HG02571 (cell line): ENCODE measurements at regions not wholly inside any gene's neighbourhood (a gene's known extent, or its start where the extent isn't known, plus 50 kb on each side); places are given as distances from the start of the nearest gene placed in this dataset.

Source experiments
- ATAC-seq: cut with Tn5 transposase; IDR thresholded peaks from one replicate; pipeline ENCODE4 v1.9.1; 2021; ENCODE audit warnings: mild to moderate bottlenecking, moderate library complexity; ENCODE audit not compliant: unreplicated experiment

DNA sequence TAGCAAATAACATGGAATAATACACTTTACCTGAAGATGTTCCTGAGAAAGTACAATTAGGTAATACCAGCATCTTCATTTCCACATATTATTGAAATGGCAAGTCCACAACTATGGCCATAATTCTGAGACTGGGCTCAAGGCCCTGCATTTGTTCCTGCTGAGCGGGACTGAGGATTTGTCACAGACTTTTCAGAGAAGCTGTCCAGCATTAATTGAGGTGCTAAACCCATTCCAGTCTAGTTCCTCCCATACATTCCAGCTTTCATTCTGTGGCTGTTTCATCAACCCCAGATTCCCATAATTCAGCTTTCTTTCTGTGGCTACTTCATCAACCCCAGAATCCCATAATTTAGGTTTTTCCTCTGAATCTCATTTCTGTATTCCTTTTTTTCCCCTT lies 293.4 kb upstream of the GBE1 start:
- no peak for ATAC-seq

DNA sequence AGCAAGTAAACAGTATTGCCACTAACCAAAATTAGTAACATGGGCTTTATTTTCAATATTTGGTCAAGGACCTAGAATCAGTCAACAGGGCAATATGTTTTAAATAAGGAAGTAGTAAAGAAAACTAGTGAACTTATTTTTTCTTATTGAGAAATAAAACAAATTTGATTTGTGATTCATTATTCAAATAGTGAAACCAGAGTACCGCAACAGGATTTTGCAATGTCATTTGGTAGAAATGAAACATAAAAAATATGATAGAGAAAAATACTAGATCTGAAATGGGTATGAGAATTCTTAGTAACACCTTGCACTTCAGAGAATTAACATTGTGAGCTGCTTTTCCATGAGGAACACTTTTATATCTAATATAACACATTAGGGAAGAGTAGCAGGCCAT lies 291.8 kb upstream of the GBE1 start:
- no peak for ATAC-seq

DNA sequence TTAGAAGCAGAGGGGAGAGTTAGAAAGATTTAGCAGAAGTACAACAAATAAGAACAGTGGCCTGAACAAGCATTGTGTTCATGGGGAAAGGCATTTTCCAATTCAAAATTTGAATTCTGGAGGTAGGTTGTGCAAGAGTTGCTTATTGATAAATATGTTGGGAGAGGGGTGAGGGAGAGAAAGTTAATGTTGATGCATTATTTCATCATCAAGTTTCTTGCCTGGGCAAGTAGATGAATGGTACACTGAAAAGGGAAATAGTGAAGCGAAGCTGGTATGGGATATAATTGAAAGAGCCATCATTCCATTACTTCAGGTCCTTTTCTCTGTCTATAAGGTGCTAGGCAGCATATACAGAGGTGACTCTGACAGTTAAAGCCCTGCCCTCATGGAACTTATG lies 288.9 kb upstream of the GBE1 start:
- no peak for ATAC-seq

DNA sequence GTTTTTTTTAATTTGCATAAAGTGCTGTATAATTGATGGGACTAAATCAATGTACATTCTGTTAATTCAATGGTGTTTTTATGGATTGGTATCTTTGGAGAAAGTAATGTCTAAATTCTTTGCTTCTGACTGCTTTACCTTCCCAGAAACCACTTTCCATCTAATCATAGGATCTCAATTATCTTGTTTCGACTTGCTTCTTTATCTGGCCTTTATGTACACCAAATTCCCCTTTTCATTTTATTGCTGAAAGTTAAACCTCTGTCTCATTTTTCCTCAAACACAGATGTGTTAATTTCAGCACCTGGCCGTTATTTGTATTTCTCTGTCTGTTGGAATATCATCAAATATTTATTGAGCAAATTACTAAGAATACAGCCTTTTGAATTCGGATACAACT lies 287.3 kb upstream of the GBE1 start:
- no peak for ATAC-seq

DNA sequence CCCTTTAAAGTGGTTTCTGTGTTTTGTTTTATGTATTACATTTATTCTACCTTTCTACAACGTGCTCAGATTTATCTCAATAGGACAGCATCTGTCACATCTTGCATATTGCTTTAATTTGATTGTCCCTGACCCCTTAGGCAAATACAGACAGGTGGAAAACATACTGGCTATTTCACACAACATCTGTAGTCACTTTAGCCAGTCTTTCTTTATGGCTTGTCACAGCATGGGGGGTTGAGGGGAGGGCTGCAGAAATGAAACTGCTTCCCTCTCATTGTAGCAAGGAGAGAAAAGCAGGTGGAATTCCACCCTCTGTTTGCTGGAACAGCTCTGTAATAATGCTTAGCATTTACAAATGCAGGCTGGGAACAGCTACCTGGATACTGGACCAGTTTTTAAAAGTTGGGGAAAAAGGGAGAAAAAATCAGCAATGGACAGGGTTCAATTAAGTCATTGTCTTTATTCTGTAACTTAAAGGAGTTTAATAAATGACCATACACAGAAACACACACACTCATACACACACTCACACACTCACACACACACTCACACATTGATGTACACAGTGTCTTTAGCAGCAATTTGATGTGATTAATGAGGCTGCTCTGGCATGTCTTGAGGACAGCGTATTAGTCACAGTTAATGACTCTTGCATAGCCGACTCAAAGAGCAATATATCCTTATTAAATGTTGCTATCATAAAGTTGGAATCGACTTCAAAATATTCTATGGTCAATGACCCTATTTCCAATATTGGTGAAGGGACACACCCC lies 283.7 kb upstream of the GBE1 start:
- no peak for ATAC-seq

- ATAC-seq, result no peak
Measured at GRCh38 chr3:82038556-82038955, 277.1 kb upstream of the GBE1 start.

DNA sequence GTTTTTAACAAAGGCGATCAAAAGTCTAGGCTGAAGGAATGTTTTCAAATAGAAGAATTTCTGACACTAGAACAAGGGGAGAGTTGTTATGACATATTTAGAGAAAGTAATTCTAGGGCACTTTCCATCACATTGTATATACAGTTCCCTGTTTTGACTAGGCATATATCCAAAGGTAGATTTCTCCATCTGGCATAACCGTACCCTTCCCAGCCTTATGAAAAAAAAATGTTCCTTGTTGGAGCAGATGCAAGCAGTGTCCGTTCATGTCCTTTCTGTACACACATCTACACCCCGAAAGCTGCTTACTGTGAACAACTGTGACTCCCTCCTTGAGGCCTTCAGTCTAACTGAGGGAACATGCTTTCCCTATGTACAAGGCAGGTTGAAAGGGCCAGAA lies 271.7 kb upstream of the GBE1 start:
- no peak for ATAC-seq

GRCh38 chr3:82031596-82031995 lies 270.2 kb upstream of the GBE1 start:
- ATAC-seq, result no peak

DNA sequence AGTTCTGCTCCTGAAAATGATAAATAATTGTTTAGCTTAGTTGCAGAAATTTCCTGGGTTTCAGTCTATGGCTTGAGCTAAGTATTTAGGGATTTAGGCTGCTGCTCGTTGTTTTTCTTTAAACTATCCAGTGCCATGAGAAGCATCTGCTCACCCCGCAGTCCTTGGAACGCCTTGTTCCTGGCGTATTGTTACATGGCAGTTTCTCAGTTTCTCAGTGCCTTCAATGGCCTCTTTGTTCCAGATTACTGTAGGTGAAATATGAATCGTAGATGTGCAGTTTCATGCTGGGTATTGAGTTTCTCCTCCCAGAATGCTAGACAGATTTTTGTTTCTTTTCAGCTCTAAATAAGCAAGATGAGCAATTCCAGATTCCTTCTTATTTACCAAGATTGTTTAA lies 269.5 kb upstream of the GBE1 start:
- ATAC-seq, result no peak

GRCh38 chr3:82022836-82023235 lies 261.4 kb upstream of the GBE1 start:
- ATAC-seq, result no peak

DNA sequence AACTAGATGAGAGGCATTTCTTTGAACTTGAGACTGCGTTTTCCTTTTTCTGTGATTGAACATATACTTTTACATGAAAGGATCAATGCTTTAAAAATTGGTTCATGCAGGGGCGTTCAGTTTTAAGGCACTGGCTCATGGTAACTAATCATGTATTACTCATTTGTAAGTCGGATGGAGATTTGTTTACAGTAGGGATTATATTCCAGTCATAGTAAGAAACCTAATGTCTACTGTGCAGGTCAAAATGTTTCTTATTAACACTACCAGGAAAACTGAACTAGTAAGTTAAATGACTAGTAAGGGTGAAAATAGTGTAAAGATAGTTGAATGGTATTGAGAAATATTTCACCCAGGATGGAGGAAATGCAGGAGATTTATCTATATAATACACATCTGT lies 258.8 kb upstream of the GBE1 start:
- no peak for ATAC-seq

DNA sequence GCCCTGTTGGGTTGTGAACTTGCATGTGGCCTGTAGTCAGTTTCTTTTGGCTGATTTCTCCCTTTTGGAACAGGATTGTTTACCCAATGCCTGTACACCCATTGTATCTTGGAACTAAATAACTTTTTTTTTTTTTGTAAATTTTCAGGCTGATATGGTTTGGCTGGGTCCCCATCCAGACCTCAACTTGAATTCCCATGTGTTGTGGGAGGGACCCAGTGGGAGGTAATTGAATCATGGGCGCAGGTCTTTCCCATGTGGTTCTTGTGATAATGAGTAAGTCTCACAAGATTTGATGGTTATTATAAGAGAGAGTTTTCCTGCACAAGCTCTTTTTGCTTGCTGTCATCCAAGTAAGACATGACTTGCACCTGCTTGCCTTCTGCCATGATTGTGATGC lies 253.8 kb upstream of the GBE1 start:
- ATAC-seq, result no peak

DNA sequence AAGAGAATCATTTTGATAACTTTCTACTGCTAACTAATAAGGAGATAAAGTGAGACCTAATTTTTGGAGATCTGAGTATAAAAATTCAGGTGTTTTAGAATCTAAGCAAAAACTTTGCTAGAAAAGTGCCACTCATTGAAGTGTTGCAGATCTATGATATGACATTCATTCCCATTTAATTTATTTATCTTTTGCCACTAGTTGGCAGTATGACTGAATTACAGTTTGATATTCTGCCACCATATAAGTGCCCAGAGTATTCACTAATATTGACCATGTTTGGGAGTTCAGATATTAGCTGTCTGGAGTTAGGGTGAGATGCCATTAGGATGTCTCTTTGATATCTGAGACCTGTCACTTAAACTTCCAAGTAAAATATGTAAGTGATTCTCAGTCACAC lies 251.3 kb upstream of the GBE1 start:
- ATAC-seq, result no peak

GRCh38 chr3:82011336-82011735 lies 249.9 kb upstream of the GBE1 start:
- ATAC-seq, result no peak

- ATAC-seq, result no peak
Measured at GRCh38 chr3:82005266-82005665, 243.8 kb upstream of the GBE1 start.

- ATAC-seq, result no peak
Measured at GRCh38 chr3:82004266-82004665, 242.8 kb upstream of the GBE1 start.

GRCh38 chr3:82002986-82003642 lies 241.7 kb upstream of the GBE1 start:
- no peak for ATAC-seq

DNA sequence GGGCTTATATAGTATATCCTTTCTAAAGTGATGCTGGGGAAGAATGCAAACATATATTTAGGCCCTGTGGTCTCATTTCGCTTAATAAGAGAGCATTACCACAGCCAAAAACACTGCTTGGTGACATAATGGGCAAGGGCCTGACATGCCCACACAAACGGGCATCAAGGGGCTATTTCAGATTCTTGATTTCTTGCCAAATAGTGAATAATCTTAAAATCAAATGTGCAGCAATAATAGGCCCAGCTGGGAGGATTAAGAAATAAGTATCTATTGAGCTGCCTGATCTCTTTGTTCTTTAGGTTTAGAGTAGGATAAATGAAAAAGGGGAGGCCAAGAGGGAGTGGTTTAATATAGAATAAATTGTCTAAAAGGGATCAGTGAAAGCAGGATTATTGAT lies 241.0 kb upstream of the GBE1 start:
- ATAC-seq, result no peak

DNA sequence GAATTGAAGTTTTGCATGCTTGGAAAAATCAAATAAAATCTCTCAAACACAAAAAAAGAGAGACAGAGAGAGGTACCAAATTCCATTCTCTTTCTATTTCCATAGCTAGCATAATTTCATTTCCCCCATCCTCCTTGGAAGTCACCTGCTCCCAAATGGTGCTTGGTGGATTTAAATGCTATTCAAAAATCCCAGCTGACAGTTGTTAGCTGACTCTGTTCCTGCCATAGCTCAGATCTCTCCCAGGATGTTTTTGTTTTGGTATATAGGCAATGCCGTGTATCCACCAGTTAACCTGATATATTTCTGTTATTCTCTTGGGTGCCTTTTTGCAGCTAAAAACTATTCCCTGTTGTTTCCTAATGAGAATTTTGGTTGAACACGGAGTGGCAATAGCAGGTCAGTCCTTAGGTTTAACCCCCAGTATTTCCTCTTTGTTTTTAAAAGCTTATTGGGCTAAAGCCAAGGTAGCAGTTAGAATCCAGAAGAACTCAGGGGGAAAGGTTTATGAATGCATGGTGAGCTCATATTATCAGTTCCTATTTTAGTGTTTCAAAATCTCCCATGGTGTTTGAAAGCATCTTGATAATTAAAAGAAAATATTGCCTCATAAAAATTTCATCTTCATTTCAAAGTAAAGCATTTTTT lies 240.0 kb upstream of the GBE1 start:
- ATAC-seq, result no peak

DNA sequence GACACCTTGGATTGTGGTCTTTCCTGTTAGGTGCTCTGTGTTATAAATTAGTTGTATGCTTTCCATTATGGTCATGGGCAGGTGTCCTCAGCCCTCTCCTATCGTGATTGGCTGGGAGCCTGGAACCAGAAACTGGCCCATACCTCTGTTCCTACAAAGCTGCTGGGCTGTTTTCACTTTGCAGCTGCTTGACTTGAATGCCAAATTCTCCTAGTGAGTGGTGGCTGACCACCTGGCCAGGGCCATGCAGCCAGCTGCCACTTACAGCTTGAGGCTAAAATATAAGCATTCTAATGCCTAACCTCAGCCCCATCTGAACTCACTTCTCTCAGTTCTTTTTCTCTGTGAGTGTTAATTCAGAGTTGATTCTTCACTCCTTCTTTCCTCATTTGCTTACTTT lies 239.3 kb upstream of the GBE1 start:
- no peak for ATAC-seq

DNA sequence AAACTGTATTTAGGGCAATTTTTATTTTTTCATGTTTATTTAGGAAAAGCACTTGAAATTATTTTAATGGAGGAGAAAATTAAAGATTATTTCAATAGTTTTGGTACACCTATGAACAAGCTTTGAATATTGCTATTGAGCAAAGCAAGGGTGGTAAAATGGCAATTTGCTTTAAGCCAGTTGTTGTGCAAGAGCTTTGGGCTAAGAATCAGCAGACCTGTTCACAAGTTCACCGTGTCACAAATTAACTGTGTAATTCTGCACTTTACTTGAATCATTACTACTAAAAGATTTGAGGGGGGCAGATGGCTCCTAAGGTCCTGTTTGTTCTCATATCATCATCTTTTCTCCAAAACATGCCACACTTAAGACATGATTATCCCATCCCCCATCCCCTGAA lies 238.9 kb upstream of the GBE1 start:
- no peak for ATAC-seq

DNA sequence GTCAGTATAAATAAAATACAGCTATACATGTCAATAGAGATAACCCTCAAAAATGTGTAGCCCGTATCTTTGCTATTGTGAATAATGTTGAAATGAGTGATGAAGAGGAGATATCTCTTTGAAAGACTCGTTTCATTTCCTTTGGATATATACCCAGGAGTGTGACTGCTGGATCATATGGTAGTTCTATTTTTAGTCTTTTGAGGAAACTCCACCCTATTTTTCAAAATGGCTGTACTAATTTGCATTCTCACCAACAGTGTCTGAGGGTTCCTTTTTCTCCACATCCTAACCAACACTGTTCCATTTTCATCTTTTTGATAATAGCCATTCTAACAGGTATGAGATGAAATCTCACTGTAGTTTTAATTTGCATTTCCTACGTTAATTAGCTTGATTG lies 237.5 kb upstream of the GBE1 start:
- no peak for ATAC-seq
